Activated CD8-positive, alpha-beta memory T cell treated with anti-CD3 and anti-CD28 coated beads for 1 hour (primary cell): ENCODE measurements at regions not wholly inside any gene's neighbourhood (a gene's known extent, or its start where the extent isn't known, plus 50 kb on each side); places are given as distances from the start of the nearest gene placed in this dataset.

Source experiments
- DNase-seq, 2 donors: peaks; one replicate each; pipeline ENCODE4 v3.0.0-alpha.2; 2020; ENCODE audit warnings: low read depth in 1 of 2; ENCODE audit errors: extremely low read depth in 1 of 2

- DNase-seq: no peak
Measured at GRCh38 chr10:108307925-108308312, 1143.4 kb upstream of the SORCS1 start.

GRCh38 chr10:108307250-108307924, 1142.9 kb upstream of the SORCS1 start:
- DNase-seq: no peak

DNA sequence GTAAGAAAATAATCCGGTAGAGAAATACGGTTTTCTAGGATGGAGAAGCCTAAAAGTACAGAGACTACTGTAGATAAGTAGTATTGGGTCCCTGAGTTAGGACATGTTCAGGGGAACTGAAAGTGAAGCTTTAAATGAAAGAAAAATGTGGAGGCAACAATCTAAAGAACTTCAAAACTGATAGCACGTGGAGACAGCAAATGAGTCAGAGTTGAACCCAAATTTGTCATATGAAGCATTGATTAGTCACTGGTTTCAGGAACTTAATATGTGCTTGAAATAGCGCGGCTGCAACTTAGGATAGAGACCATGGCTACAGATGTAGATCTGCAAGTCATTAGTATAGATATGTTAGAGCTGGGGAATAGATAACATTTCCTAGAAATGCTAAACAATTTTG, 1138.6 kb upstream of the SORCS1 start:
- DNase-seq: no peak

GRCh38 chr10:108301002-108301401, 1136.5 kb upstream of the SORCS1 start:
- DNase-seq: no peak

DNA sequence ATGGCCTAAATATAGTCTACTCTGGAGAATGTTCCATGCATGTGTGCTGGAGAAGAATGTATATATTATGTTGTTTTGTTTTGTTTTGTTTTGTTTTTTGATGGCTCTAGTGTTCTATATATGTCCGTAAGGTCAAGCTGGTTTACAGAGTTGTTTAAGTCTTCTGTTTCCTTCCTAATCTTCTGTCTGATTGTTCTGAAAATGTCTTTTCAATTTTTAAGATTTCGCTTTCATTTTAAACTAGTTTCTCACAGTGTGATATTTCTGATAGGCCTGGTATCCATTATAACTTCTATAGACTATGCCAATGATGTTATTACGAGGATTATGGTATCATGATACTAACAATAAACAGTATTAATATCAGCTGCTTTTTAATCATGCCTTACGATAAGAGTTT, 1126.3 kb upstream of the SORCS1 start:
- no peak for DNase-seq

- no peak for DNase-seq
Measured at GRCh38 chr10:108275895-108276685, 1111.6 kb upstream of the SORCS1 start.

- DNase-seq: no peak
Measured at GRCh38 chr10:108260383-108260906, 1095.9 kb upstream of the SORCS1 start.

DNA sequence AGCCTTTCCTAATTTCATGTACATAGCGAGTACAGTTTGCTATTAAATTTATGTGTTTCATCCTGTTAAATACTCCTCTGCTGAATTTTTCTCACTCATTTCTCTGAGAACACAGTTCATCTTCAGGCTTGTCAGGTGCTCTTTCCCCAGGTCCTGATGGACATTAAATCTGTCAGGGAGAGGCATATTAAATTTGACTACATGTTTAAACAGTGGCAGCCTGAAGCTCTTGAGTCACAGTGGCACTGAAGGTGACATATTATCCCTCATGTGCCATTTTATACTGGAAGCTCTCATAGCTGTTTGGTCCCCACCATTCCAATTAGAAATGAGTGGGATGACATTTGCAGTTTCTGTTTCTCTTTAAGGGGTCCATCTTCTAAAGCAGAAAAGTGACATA, 1089.6 kb upstream of the SORCS1 start:
- no peak for DNase-seq

GRCh38 chr10:108252771-108253170, 1088.3 kb upstream of the SORCS1 start:
- no peak for DNase-seq

DNA sequence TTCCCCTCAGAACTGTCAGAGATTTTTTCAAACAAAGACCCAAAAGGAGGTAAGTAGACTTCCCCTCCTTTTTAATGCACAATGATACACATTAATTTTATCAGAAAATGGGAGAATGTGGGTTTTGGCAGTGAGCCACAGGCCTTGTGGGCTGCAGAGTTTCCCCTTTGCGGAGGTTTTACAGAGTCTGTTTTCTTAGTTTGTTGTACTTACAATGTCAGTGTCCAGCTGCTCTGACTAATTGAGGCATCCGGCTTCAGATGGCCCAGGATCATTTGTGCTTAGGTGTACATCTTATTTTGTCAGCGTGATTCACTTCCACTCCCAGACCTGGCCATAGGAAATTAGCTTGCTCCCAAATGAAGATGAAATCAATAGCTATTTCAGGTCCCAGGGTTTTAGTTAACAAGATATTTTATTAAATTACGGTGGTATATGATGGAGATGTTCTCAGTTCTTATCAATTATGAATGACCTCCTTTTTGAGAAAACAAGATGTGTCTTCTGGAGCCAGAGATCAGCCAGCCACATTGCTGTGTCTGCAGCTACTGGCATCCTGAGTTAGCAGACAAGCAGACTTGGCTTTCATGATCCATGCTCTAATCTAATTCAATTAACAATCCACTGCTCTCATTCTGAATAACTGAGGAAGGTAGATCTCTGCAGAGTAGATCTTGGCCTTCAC, 1086.6 kb upstream of the SORCS1 start:
- DNase-seq: no peak

DNA sequence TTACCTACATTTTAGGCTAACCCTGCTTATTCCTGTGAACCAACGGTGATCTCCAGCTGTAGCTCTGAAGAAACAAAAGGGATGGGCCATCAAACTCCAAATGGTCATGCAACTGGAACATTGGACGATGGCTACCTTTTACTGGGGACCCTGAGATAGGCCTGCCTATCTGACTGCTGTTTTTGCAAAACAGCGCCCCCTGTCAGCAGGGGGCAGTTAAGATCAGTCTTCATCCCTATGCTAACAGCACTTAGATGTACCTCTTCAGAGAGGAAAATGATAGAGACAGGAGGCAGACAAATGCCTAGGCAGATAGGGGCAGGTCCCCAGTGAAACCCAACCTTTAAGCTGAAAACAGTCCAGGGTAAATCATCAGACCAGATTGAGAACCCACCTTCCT, 1085.4 kb upstream of the SORCS1 start:
- no peak for DNase-seq

DNA sequence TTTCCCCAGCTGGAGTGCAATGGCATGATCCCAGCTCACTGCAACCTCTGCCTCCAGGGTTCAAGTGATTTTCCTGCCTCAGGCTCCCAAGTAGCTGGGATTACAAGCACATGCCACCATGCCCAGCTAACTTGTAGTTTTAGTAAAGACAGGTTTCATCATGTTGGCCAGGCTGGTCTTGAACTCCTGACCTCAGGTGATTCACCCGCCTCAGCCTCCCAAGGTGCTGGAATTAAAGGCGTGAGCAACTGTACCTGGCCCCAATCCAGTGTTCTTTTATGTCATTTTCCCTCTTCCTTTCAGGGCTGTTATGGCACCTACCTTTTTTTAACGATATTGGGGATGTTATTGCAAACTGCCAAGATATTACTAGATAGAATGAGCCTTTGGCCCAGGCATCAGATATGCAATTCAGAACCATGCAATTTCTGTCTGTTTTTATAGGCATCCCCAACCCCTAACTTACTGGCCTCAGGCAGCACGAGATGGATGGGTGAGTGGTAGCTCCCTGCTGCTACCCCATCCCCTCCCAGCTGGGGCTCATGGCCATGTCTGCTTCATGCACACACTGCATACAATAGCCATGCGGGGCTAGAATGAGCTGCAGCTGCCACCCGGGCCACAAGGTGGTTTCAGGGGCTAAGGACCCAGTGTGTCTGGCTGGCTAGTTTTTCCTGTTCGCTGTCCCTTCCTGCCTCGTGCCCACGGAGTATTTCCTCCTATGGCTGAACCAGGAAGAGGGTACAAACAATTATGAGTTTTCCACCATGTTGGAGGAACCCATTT, 1080.1 kb upstream of the SORCS1 start:
- DNase-seq: no peak

GRCh38 chr10:108241166-108241565, 1076.7 kb upstream of the SORCS1 start:
- DNase-seq: no peak

- DNase-seq: no peak
Measured at GRCh38 chr10:108238261-108238660, 1073.8 kb upstream of the SORCS1 start.

DNA sequence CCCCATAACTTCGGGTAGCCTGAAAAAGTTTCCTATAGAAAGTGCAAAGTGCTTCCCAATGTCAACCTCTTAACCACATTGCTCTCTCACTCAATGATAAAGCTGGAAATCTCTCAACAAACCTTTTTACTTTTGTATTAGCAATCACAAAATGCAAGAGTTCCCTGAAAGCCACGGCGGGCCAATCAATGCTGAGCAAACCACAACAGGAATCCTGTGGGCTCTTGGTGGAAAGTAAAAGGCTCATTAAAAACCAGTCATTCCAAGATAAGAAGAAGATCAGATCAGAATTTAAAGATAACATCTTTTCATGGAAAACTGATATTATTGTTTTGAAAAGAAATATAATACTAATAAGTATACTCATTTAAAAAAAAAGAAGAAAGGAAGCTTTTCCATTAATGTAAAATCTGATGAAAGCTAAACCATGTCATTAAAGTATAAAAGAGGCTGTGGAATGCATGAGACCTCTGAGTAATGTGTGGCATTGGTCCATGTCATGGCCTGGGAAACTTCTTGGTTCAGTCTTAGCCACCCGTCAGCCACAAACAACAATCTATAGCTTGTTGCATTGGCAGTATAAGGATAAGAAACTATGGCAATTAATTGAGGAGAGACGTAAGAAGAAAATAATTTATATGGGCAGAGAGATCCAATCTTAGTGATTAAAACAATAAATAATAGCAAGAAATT, 1066.1 kb upstream of the SORCS1 start:
- no peak for DNase-seq

- no peak for DNase-seq
Measured at GRCh38 chr10:108208732-108209131, 1044.2 kb upstream of the SORCS1 start.

DNA sequence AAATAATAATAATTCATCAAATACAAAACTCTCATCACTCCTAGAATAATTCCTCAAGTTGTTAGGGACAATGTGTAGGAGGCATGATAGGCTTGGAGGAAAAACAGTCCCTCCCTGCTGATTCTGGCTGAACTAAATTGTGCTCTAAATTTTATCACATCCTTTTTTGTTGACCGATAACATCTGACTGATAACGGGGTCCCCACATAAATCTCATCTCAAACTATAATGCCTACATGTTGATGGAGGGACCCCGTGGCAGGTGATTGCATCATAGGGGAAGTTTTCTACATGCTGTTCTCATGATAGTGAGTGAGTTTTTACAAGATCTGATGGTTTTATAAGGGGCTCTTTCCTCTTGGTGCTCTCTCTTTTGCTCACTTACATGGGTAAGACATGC, 1043.5 kb upstream of the SORCS1 start:
- no peak for DNase-seq

DNA sequence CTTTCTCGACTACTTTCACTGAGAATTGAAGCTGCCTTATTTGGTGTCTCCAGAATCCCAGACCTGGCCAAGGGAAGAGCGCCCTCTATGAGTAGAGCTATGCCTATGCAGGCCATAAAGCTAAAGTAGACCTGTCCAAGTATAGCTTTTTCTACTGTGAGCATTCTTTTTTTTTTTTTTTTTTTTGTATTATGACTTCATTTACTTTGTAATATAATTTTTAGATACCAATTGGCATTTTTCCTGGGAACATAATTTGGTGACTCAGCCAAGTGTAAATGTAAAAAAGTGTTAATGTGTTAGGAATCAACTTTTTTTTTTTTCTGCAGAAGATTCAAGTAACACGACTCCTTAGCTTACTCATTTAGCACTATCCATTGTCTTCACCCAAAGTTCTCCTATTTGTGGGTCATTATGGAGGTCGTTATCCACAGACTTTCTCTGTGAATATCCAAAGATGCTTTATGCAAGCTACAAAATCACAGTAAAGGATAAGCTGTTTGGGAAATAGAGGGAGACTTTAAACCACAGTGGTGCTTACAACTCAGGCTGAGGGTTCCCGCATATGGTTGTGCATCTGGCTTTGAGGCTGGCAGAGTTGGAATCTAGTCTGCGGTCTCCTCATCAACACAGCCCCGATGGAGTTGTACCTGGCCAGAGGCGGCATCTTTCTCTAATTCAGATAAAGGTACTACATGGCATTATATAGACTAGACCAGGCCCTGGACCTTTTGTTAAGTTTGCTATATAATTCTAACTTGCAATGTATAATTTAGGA, 1040.2 kb upstream of the SORCS1 start:
- no peak for DNase-seq

- DNase-seq: no peak
Measured at GRCh38 chr10:108203905-108204527, 1039.5 kb upstream of the SORCS1 start.
